Endothelial cell of umbilical vein (primary cell): ENCODE measurements at regions not wholly inside any gene's neighbourhood (a gene's known extent, or its start where the extent isn't known, plus 50 kb on each side); places are given as distances from the start of the nearest gene placed in this dataset.

Experiments
- EZH2 ChIP-seq: IDR thresholded peaks from 2 replicates; pipeline ENCODE4 v1.6.1; 2012; ENCODE audit warnings: borderline replicate concordance, low read depth, mild to moderate bottlenecking, moderate library complexity, low read length, inconsistent platforms; ENCODE audit not compliant: severe bottlenecking
- FOS ChIP-seq: IDR thresholded peaks from 2 replicates; pipeline ENCODE4 v1.6.1; 2011; ENCODE audit warnings: mild to moderate bottlenecking, low read length, moderate library complexity, borderline replicate concordance; ENCODE audit not compliant: insufficient read depth
- TF ChIP-seq, protein P1 (sequence below), 2 donors: IDR thresholded peaks; 1 replicate in 1 of 2; 2 replicates in 1 of 2; pipeline ENCODE4 v1.5.1; 2011; ENCODE audit warnings: low read length in 2 of 2, mild to moderate bottlenecking in 2 of 2, moderate library complexity in 2 of 2, control low read depth in 1 of 2, inconsistent platforms in 1 of 2, low read depth in 1 of 2; ENCODE audit not compliant: insufficient read depth in 1 of 2; ENCODE audit errors: extremely low read depth in 1 of 2
- TF ChIP-seq, protein P2 (sequence below): IDR thresholded peaks from 2 replicates; pipeline ENCODE4 v1.6.1; 2011; ENCODE audit not compliant: insufficient read depth, insufficient read length

DNA sequence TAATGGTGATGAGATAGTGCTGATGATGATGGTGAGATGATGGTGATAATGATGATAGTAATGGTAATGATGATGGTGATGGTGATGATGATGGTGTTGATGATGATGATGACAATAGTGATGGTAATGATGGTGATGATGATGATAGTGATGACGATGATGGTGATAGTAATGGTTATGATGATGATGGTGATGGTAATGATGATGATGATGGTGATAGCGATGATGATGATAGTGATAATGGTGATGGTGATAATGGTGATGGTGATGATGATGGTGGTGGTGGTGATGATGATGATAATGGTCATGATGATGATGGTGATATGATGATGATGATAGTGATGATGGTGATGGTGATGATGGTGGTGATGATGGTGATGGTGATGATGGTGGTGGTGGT lies 384.6 kb downstream of the MATN1 start:
- TF ChIP-seq, protein P1, sequence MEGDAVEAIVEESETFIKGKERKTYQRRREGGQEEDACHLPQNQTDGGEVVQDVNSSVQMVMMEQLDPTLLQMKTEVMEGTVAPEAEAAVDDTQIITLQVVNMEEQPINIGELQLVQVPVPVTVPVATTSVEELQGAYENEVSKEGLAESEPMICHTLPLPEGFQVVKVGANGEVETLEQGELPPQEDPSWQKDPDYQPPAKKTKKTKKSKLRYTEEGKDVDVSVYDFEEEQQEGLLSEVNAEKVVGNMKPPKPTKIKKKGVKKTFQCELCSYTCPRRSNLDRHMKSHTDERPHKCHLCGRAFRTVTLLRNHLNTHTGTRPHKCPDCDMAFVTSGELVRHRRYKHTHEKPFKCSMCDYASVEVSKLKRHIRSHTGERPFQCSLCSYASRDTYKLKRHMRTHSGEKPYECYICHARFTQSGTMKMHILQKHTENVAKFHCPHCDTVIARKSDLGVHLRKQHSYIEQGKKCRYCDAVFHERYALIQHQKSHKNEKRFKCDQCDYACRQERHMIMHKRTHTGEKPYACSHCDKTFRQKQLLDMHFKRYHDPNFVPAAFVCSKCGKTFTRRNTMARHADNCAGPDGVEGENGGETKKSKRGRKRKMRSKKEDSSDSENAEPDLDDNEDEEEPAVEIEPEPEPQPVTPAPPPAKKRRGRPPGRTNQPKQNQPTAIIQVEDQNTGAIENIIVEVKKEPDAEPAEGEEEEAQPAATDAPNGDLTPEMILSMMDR (IDR thresholded peaks at IDR 0.05; ENCODE audit: extremely low read depth in 1 of 2, insufficient read depth in 1 of 2, low read depth in 1 of 2, low read length in 2 of 2) = no peak
- TF ChIP-seq FOS (no peak), EZH2 (no peak)
- TF ChIP-seq, protein P2, sequence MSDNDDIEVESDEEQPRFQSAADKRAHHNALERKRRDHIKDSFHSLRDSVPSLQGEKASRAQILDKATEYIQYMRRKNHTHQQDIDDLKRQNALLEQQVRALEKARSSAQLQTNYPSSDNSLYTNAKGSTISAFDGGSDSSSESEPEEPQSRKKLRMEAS = no peak
